ENCODE measurements at regions not wholly inside any gene's neighbourhood (a gene's known extent, or its start where the extent isn't known, plus 50 kb on each side); places are given as distances from the start of the nearest gene placed in this dataset.

- TF ChIP-seq CTCF (conservative IDR thresholded peaks at IDR 0.05; ENCODE audit: low read length) (no peak), EZH2phosphoT487 (IDR thresholded peaks at IDR 0.05; ENCODE audit: borderline replicate concordance, low read depth, low read length) (no peak)
Measured at GRCh38 chr11:38011496-38011895, 1413.5 kb upstream of the RAG2 start.

All from OCI-LY7 (cell line).